GM12878 (cell line): ENCODE measurements at regions not wholly inside any gene's neighbourhood (a gene's known extent, or its start where the extent isn't known, plus 50 kb on each side); places are given as distances from the start of the nearest gene placed in this dataset.

Experiments
- ATAC-seq: fragments of 200-7000 bp; cut with Tn5 transposase; 3 replicates; pipeline ENCODE4 v1.9.1; 2020; ENCODE audit warnings: mild to moderate bottlenecking, moderate library complexity
- BruUV-seq: library from RNA; stranded (reverse); fragments of 400-500 nt; replicated peaks from 2 replicates; lab custom pipeline; 2021; lab: Mats Ljungman, UMichigan
- CTCF ChIA-PET: fragments of 300-600 bp; sonication (Branson Sonifier 250); formaldehyde crosslinking; extraction: SDS; loops from one replicate; lab custom pipeline; 2021; ENCODE audit warnings: inconsistent platforms; lab: Yijun Ruan, JAX
- POLR2A ChIA-PET: fragments of 350-600 bp; formaldehyde crosslinking; extraction: SDS; loops from one replicate; lab custom pipeline; 2021; ENCODE audit warnings: inconsistent platforms; lab: Charles Lee
- RAD21 ChIA-PET: fragments of 300-600 bp; sonication (Branson Sonifier 250); formaldehyde crosslinking; loops from one replicate; lab custom pipeline; 2023; ENCODE audit warnings: antibody characterized with exemption; ENCODE audit not compliant: unreplicated experiment; lab: Charles Lee
- SMC1A ChIA-PET: fragments of 300-600 bp; sonication (Branson Sonifier 250); formaldehyde crosslinking; loops from one replicate; lab custom pipeline; 2023; ENCODE audit not compliant: unreplicated experiment, uncharacterized antibody; lab: Charles Lee
- DNase-seq: peaks from one replicate; pipeline ENCODE4 v3.0.0-alpha.2; 2011; ENCODE audit warnings: low read depth, low spot score
- FAIRE-seq: peaks from 3 replicates; lab custom pipeline; 2011; peaks lifted over from hg19 to GRCh38; lab: Jason Lieb, UNC
- H2AFZ ChIP-seq: 2 replicates; pipeline ENCODE4 v1.6.0; 2011; ENCODE audit warnings: low read depth, low read length, control low read depth; ENCODE audit not compliant: control insufficient read depth
- H3K27ac ChIP-seq: 2 replicates; pipeline ENCODE4 v1.5.1; 2011; ENCODE audit warnings: control low read depth; ENCODE audit not compliant: control insufficient read depth, insufficient read depth
- H3K27me3 ChIP-seq, 2 experiments: replicated peaks in 1 of 2; 2 replicates each; pipeline versions ENCODE4 v1.6.0 to v1.6.1; 2011; ENCODE audit warnings: low read length in 1 of 2; ENCODE audit not compliant: control insufficient read depth in 2 of 2, insufficient read depth in 2 of 2
- H3K36me3 ChIP-seq, 2 experiments: 2 replicates each; pipeline ENCODE4 v1.5.1; 2011; ENCODE audit warnings: low read length in 1 of 2; ENCODE audit not compliant: control insufficient read depth in 2 of 2, insufficient read depth in 2 of 2
- H3K4me1 ChIP-seq: 2 replicates; pipeline ENCODE4 v1.6.1; 2011; ENCODE audit warnings: mild to moderate bottlenecking, low read length, moderate library complexity, mixed read lengths; ENCODE audit not compliant: control insufficient read depth, insufficient read depth
- H3K4me2 ChIP-seq: 2 replicates; pipeline ENCODE4 v1.6.0; 2011; ENCODE audit warnings: control low read depth; ENCODE audit not compliant: control insufficient read depth, insufficient read depth
- H3K4me3 ChIP-seq: fragments of 200-600 bp; sonication (generic); 2 replicates; pipeline ENCODE4 v1.5.1; 2016
- H3K79me2 ChIP-seq: 2 replicates; pipeline ENCODE4 v1.6.0; 2011; ENCODE audit warnings: low read length; ENCODE audit not compliant: control insufficient read depth, insufficient read depth
- H3K9ac ChIP-seq: 2 replicates; pipeline ENCODE4 v1.8.0; 2011; ENCODE audit warnings: low read length, control low read depth, mixed read lengths; ENCODE audit not compliant: control insufficient read depth, insufficient read depth
- H3K9me3 ChIP-seq: replicated peaks from 3 replicates; pipeline ENCODE4 v1.5.1; 2011; ENCODE audit warnings: mild to moderate bottlenecking, low read length; ENCODE audit not compliant: control insufficient read depth, insufficient read depth
- H4K20me1 ChIP-seq: 2 replicates; pipeline ENCODE4 v1.6.0; 2011; ENCODE audit not compliant: control insufficient read depth, insufficient read depth
- GABPA ChIP-seq: IDR thresholded peaks from 2 replicates; pipeline ENCODE4 v1.6.1; 2014; ENCODE audit warnings: antibody characterized with exemption, low read depth, mild to moderate bottlenecking, inconsistent platforms
- IRF4 ChIP-seq: IDR thresholded peaks from 2 replicates; pipeline ENCODE4 v1.6.1; 2011; ENCODE audit warnings: low read depth, low read length
- KAT2A ChIP-seq: conservative IDR thresholded peaks from 2 replicates; pipeline ENCODE4 v1.6.1; 2011; ENCODE audit warnings: low read depth, low read length; ENCODE audit not compliant: control insufficient read depth
- NFIC ChIP-seq: IDR thresholded peaks from 2 replicates; pipeline ENCODE4 v1.6.1; 2012; ENCODE audit warnings: low read depth, mild to moderate bottlenecking, inconsistent platforms, low read length, moderate library complexity
- POLR2AphosphoS5 ChIP-seq: IDR thresholded peaks from 2 replicates; pipeline ENCODE4 v1.6.1; 2011; ENCODE audit warnings: mild to moderate bottlenecking, low read length, inconsistent platforms
- RBBP5 ChIP-seq: fragments of 200-600 bp; sonication (generic); conservative IDR thresholded peaks from 2 replicates; pipeline ENCODE4 v1.6.1; 2016
- RELA ChIP-seq: fragments of 450-650 bp; IDR thresholded peaks from 2 replicates; pipeline ENCODE4 v1.8.0; 2014; ENCODE audit warnings: borderline replicate concordance; ENCODE audit not compliant: partially characterized antibody
- RUNX3 ChIP-seq: IDR thresholded peaks from 2 replicates; pipeline ENCODE4 v1.6.1; 2012; ENCODE audit warnings: low read length, inconsistent platforms
- SMAD1 ChIP-seq: fragments of 450-650 bp; IDR thresholded peaks from 2 replicates; pipeline ENCODE4 v1.6.1; 2018; ENCODE audit warnings: mild to moderate bottlenecking, low read depth; ENCODE audit not compliant: partially characterized antibody
- SMAD5 ChIP-seq: IDR thresholded peaks from 2 replicates; pipeline ENCODE4 v1.6.1; 2016; ENCODE audit warnings: antibody characterized with exemption, low read depth
- SREBF1 ChIP-seq: IDR thresholded peaks from 2 replicates; pipeline ENCODE4 v1.6.1; 2012; ENCODE audit warnings: mild to moderate bottlenecking, low read length
- SRF ChIP-seq, 2 experiments: IDR thresholded peaks; 2 replicates each; pipeline ENCODE4 v1.6.1; 2011; ENCODE audit warnings: low read depth in 2 of 2, low read length in 2 of 2, mild to moderate bottlenecking in 1 of 2, moderate library complexity in 1 of 2
- SUPT20H ChIP-seq: IDR thresholded peaks from 2 replicates; pipeline ENCODE4 v1.6.1; 2011; ENCODE audit warnings: low read depth, mild to moderate bottlenecking, low read length, moderate library complexity, borderline replicate concordance; ENCODE audit not compliant: control insufficient read depth
- TBL1XR1 ChIP-seq: IDR thresholded peaks from 2 replicates; pipeline ENCODE4 v1.6.1; 2012; ENCODE audit warnings: low read depth, low read length, improper control_type of control experiment
- TCF12 ChIP-seq: IDR thresholded peaks from 2 replicates; pipeline ENCODE4 v1.6.1; 2011; ENCODE audit warnings: low read depth, mild to moderate bottlenecking, low read length
- ZZZ3 ChIP-seq: IDR thresholded peaks from 2 replicates; pipeline ENCODE4 v1.6.1; 2011; ENCODE audit warnings: low read depth; ENCODE audit not compliant: control insufficient read depth, insufficient read length
- WGBS: methylation state at CpG from one replicate; pipeline ENCODE4 v1.1.6; 2016; ENCODE audit warnings: low lambda C conversion rate; ENCODE audit not compliant: insufficient replicate concordance, insufficient coverage; ENCODE audit errors: missing lambda C conversion rate; 5-methylcytosine and 5-hydroxymethylcytosine counted together
- in situ Hi-C: fragments of 300-500 bp; cut with MboI; formaldehyde crosslinking; loops from 9 replicates; pipeline ENCODE4 v1.14.3; 2018; ENCODE audit warnings: mixed read lengths
- intact Hi-C: fragments of 100-400 bp; cut with micrococcal nuclease; formaldehyde crosslinking; loops from one replicate; pipeline ENCODE4 v1.14.2; 2022; ENCODE audit not compliant: unreplicated experiment
- TF ChIP-seq, protein P1 (sequence below): fragments of 450-650 bp; IDR thresholded peaks from 2 replicates; pipeline ENCODE4 v1.6.1; 2018; ENCODE audit warnings: borderline replicate concordance, mild to moderate bottlenecking; ENCODE audit not compliant: partially characterized antibody
- TF ChIP-seq, protein P2 (sequence below): IDR thresholded peaks from 2 replicates; pipeline ENCODE4 v1.6.1; 2011; ENCODE audit warnings: borderline replicate concordance, low read depth, mild to moderate bottlenecking, moderate library complexity, low read length; ENCODE audit not compliant: insufficient read depth, poor library complexity, severe bottlenecking
- TF ChIP-seq, protein P3 (sequence below): fragments of 450-650 bp; IDR thresholded peaks from 2 replicates; pipeline ENCODE4 v1.6.1; 2014; ENCODE audit warnings: mild to moderate bottlenecking

DNA sequence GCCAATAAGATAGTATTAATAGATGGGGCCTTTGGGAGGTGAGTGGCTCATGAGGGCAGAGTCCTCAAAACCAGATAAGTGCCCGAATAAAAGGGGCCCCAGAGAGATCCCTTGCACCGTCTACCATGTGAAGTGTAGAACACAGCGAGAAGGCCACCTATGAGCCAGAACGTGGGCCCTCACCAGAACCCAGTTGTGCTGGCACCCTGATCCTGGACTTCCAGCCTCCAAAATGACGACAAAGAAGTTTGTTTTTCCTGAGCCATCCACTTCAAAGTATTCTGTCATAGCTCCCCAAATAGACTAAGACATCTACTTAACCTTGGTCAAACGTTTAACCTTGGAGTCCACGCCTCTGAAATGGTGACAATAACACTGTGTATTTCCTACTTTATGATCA, 158.1 kb downstream of the EFNB2 start:
- Histone ChIP-seq H3K27ac (no peak overlapping the region), H3K4me1 (peaks cover 9% of the 10 kb centered on the region; the same call in 1 of the 2 replicates), H2AFZ (no peak overlapping the region), H3K9me3 (no peaks in the 10 kb centered on the region; the same call in 2 of the 3 replicates), H4K20me1 (no peaks in the 10 kb centered on the region), H3K27me3 (no peaks in the 10 kb centered on the region), H3K9ac (no peak overlapping the region), H3K4me3 (no peak overlapping the region), H3K79me2 (no peaks in the 10 kb centered on the region), H3K36me3 (no peaks in the 10 kb centered on the region), H3K4me2 (no peak overlapping the region)
- POLR2A ChIA-PET = no interaction called here
- DNase-seq = no peak
- no peak for FAIRE-seq
- RAD21 ChIA-PET = no interaction called here
- SMC1A ChIA-PET = no interaction called here
- intact Hi-C loops (loop anchor here (10.0 kb wide), 1 partner anchor 157 kb away; the partner anchor contains the start of gene EFNB2), in situ Hi-C loops (no loop called here)
- TF ChIP-seq ZZZ3 (no peak), IRF4 (no peak), SUPT20H (no peak), RELA (no peak), SMAD1 (no peak), POLR2AphosphoS5 (no peak), KAT2A (no peak), RUNX3 (no peak), SRF (IDR thresholded peaks at IDR 0.05; ENCODE audit: low read depth in 2 of 2, low read length in 2 of 2) (no peak), SREBF1 (no peak), RBBP5 (no peak), TCF12 (no peak), TBL1XR1 (no peak), SMAD5 (no peak), NFIC (no peak), GABPA (no peak)
- TF ChIP-seq, protein P1, sequence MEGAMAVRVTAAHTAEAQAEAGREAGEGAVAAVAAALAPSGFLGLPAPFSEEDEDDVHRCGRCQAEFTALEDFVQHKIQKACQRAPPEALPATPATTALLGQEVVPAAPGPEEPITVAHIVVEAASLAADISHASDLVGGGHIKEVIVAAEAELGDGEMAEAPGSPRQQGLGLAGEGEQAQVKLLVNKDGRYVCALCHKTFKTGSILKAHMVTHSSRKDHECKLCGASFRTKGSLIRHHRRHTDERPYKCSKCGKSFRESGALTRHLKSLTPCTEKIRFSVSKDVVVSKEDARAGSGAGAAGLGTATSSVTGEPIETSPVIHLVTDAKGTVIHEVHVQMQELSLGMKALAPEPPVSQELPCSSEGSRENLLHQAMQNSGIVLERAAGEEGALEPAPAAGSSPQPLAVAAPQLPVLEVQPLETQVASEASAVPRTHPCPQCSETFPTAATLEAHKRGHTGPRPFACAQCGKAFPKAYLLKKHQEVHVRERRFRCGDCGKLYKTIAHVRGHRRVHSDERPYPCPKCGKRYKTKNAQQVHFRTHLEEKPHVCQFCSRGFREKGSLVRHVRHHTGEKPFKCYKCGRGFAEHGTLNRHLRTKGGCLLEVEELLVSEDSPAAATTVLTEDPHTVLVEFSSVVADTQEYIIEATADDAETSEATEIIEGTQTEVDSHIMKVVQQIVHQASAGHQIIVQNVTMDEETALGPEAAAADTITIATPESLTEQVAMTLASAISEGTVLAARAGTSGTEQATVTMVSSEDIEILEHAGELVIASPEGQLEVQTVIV = no peak
- TF ChIP-seq, protein P2, sequence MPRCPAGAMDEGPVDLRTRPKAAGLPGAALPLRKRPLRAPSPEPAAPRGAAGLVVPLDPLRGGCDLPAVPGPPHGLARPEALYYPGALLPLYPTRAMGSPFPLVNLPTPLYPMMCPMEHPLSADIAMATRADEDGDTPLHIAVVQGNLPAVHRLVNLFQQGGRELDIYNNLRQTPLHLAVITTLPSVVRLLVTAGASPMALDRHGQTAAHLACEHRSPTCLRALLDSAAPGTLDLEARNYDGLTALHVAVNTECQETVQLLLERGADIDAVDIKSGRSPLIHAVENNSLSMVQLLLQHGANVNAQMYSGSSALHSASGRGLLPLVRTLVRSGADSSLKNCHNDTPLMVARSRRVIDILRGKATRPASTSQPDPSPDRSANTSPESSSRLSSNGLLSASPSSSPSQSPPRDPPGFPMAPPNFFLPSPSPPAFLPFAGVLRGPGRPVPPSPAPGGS = no peak
- TF ChIP-seq, protein P3, sequence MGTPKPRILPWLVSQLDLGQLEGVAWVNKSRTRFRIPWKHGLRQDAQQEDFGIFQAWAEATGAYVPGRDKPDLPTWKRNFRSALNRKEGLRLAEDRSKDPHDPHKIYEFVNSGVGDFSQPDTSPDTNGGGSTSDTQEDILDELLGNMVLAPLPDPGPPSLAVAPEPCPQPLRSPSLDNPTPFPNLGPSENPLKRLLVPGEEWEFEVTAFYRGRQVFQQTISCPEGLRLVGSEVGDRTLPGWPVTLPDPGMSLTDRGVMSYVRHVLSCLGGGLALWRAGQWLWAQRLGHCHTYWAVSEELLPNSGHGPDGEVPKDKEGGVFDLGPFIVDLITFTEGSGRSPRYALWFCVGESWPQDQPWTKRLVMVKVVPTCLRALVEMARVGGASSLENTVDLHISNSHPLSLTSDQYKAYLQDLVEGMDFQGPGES = no peak
- ATAC-seq = no peak
- WGBS = 38% methylated on average over 7 of the region's 7 CpGs
- no TSS peak for BruUV-seq
- CTCF ChIA-PET = no interaction called here
